Liver (tissue), 3 donors: ENCODE measurements at regions not wholly inside any gene's neighbourhood (a gene's known extent, or its start where the extent isn't known, plus 50 kb on each side); places are given as distances from the start of the nearest gene placed in this dataset.

Experiments
- ATF3 ChIP-seq: IDR thresholded peaks from 2 replicates; pipeline ENCODE4 v1.6.1; 2016; ENCODE audit warnings: antibody characterized with exemption
- CTCF ChIP-seq: fragments of 150-350 bp; IDR thresholded peaks from 2 replicates; pipeline ENCODE4 v1.5.1; 2017; ENCODE audit warnings: improper control_type of control experiment, low read depth, low read length; ENCODE audit not compliant: missing input control
- FOXA1 ChIP-seq: IDR thresholded peaks from 2 replicates; pipeline ENCODE4 v1.6.1; 2016; ENCODE audit warnings: antibody characterized with exemption
- GABPA ChIP-seq, 2 donors: IDR thresholded peaks in 1 of 2; conservative IDR thresholded peaks in 1 of 2; 2 replicates each; pipeline ENCODE4 v1.6.1; 2016; ENCODE audit warnings: antibody characterized with exemption in 2 of 2, mild to moderate bottlenecking in 1 of 2, moderate library complexity in 1 of 2
- HNF4G ChIP-seq: IDR thresholded peaks from 2 replicates; pipeline ENCODE4 v1.6.1; 2016; ENCODE audit warnings: antibody characterized with exemption
- JUND ChIP-seq, 2 donors: IDR thresholded peaks; 2 replicates each; pipeline ENCODE4 v1.6.1; 2016; ENCODE audit warnings: antibody characterized with exemption in 2 of 2
- RXRA ChIP-seq, 2 donors: IDR thresholded peaks; 2 replicates each; pipeline ENCODE4 v1.6.1; 2017 to 2018; ENCODE audit warnings: antibody characterized with exemption in 2 of 2, mild to moderate bottlenecking in 1 of 2
- SP1 ChIP-seq: IDR thresholded peaks from 2 replicates; pipeline ENCODE4 v1.6.1; 2018; ENCODE audit warnings: antibody characterized with exemption, mild to moderate bottlenecking
- YY1 ChIP-seq: IDR thresholded peaks from 2 replicates; pipeline ENCODE4 v1.6.1; 2016; ENCODE audit warnings: antibody characterized with exemption, mild to moderate bottlenecking
- ZBTB33 ChIP-seq: IDR thresholded peaks from 2 replicates; pipeline ENCODE4 v1.6.1; 2016; ENCODE audit warnings: antibody characterized with exemption
- TF ChIP-seq, protein P1 (sequence below): IDR thresholded peaks from 2 replicates; pipeline ENCODE4 v1.6.1; 2016; ENCODE audit warnings: antibody characterized with exemption
- donor health status: healthy.
- donor health status: healthy.

- TF ChIP-seq JUND (IDR thresholded peaks at IDR 0.05), result no peak
- TF ChIP-seq CTCF, result no peak
- no peak for TF ChIP-seq ATF3
- no peak for TF ChIP-seq YY1
- TF ChIP-seq FOXA1, result no peak
- no peak for TF ChIP-seq GABPA (IDR thresholded peaks at IDR 0.05 in 1 of 2, conservative IDR thresholded peaks at IDR 0.05 in 1 of 2)
- TF ChIP-seq, protein P1, sequence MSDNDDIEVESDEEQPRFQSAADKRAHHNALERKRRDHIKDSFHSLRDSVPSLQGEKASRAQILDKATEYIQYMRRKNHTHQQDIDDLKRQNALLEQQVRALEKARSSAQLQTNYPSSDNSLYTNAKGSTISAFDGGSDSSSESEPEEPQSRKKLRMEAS, result no peak
- no peak for TF ChIP-seq ZBTB33
- no peak for TF ChIP-seq SP1
- TF ChIP-seq RXRA (IDR thresholded peaks at IDR 0.05), result no peak
- TF ChIP-seq HNF4G, result no peak
Observed at GRCh38 chrX:87236830-87237440, 280.7 kb upstream of the KLHL4 start.
